Fibroblast of skin of left quadriceps (primary cell): ENCODE measurements at regions not wholly inside any gene's neighbourhood (a gene's known extent, or its start where the extent isn't known, plus 50 kb on each side); places are given as distances from the start of the nearest gene placed in this dataset.
"Not testable (repeated sequence)": the region's sequence is repeated elsewhere in the genome, so short reads cannot be mapped to it uniquely, and the experiment has no call there.

Source experiments
- DNase-seq, 2 experiments: peaks; one replicate each; pipeline ENCODE4 v3.0.0-alpha.2; 2013; ENCODE audit warnings: low read depth in 2 of 2

DNA sequence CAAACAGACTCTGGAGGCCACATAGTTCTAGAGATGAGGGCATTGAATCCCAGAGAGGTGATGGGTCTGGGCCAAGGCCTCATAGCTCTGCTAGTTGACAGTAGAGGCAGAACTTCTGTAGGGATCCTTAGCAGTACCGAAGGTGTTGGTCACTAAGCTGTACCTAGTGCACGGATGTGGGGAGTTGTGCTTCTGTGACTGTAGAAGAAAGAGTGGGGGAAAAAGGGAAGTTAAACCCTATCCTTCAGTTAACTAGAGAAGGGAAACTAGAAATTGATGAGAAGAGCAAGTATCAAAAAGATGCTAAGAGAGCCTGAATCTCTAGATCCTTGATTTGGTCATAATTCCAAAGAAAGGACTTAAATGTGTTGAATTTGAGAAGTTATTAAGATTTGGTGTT is 186.7 kb downstream of the NFKBIZ start:
- no peak for DNase-seq

DNA sequence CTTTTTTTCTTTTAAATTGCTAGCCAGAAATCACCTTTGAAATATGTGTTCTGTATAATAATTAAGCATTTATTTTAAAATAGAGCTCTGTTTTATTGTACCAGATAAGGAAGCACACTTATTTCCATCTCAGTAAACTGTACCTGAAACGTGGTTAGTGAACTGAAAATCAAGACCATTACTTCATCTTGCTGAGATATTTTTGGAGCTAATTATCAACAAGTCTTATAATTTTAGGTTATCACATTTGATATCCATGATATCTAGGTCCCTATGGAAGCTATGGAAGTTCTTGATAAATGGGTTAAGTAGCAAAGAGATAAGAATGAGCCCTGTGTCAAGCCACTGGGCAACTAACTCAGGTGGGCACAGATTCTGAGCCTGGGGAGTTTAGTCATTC is 187.2 kb downstream of the NFKBIZ start:
- DNase-seq: no peak

DNA sequence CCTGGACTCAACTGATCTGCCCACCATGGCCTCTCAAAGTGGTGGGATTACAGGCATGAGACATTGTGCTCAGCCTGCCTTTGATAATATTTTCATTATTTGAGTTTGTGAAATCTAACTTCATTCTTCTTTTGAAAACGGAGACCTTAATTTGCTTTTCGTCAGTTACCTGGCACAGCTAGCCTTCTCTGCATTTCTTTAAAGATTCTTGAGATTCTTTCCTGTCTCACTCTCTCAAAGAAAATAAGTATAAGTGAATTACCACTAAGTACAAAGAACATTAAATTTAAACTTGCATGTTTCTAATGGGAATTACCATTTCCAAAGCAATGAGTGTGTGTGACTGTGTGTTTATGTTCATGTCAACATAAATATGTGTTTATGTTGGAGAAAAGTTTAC is 187.9 kb downstream of the NFKBIZ start:
- peak in 1 of 2 experiments; percentile 23 for DNase-seq

DNA sequence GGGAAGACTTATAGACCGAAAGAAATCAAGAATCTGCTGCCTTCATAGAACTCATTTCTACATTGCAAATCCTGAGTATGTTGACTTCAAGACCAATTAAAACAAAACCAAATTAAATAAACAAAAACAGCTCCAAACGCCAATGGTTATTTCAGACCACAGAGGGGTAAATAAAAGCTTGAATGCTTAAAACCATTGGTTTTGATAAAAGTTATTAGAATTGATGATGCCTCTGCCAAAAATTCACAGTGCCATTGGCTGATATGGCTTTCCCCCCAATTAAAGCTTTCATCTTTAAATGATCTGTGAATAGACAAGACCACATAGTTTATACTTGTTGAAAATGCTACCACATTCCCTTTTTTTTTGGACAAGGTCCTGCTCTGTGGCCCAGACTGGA is 188.5 kb downstream of the NFKBIZ start:
- DNase-seq: no peak

DNA sequence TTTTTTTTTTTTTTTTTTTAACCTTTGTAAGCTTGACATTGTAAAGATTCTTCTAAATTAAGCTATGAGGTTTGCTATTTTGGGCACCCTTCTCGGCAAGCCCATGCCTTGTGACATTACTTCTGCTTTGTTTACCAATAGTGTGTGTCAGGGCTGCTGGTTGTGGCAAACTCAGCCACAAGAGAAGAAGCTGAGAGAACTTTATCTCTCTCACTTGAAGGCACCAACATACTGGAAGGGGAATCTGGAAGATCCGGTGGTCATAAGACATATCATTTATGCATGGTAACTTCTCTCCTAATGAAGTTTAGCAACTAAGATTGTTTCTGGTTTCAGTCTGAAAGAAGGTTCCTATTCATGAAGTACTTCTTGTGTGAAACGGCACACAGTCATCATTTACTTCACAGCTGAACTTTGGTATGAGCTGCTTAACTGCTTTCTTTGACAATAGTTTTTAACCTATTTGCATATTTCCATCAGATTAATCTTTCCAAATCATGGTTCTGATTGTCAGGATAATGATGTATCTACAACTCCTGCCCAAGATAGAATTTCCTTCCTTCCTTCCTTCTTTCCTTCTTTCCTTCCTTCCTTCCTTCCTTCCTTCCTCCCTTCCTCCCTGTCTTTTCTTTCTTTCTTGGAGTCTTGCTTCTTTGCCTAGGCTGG is 189.3 kb downstream of the NFKBIZ start:
- no peak for DNase-seq

DNA sequence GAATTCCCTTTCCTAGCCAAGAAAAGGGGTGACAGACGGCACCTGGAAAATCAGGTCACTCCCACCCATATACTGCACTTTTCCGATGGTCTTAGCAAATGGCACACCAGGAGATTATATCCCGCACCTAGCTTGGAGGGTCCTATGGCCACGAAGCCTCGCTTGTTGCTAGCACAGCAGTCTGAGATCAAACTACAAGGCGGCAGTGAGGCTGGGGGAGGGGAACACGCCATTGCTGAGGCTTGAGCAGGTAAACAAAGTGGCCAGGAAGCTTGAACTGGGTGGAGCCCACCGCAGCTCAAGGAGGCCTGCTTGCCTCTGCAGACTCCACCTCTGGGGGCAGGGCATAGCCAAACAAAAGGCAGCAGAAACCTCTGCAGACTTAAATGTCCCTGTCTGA is 190.8 kb downstream of the NFKBIZ start:
- DNase-seq: not testable (repeated sequence)

DNA sequence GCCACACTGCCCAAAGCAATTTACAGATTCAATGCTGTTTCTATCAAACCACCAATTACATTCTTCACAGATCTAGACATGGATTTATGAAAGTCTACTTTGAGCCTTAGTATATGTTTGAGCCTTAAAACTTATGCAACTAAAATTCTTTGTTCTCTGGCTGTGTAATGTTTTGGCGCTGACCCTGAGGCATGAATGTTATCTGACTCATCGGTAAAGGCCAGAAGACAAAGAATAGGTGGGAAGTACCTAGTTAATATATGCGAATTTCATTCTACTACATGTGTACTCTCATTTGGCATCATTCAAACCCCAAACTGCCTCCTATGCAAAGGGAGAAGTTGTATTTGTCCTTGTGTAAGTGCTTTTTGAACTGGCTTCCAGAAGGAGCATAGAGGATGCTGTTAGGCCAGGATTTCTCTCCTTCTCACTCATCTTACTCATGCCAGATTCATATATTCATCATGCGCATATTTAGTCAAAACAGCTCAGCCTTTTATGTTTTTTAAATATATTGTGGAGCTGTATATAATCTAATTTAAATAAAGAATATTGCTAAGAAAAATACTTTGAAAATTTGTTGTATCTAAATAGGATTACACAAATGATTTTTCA is 204.2 kb downstream of the NFKBIZ start:
- no peak for DNase-seq

DNA sequence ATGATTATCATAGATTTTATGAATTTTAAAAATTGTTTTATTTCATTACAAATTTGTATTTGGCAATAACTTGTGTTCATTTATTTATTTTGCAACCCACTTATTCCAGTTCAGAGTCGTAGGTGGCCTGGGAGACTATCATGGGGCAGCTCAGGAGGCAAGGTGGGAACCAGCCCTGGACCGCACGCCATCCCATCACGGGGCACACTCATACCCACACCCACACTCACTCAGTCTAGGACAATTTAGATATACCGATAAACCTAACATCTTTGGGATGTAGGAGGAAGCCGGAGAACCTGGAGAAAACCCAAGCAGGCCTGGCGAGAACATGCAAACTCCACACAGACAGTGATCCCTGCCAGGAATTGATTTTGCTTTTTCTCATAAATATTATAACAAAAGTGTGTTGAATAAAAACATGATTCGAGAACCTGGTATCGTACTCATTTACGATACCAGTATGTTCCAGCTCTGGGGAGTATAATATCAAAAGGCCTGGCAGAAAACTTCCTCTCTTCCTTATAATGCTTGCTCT is 205.3 kb downstream of the NFKBIZ start:
- DNase-seq: no peak

DNA sequence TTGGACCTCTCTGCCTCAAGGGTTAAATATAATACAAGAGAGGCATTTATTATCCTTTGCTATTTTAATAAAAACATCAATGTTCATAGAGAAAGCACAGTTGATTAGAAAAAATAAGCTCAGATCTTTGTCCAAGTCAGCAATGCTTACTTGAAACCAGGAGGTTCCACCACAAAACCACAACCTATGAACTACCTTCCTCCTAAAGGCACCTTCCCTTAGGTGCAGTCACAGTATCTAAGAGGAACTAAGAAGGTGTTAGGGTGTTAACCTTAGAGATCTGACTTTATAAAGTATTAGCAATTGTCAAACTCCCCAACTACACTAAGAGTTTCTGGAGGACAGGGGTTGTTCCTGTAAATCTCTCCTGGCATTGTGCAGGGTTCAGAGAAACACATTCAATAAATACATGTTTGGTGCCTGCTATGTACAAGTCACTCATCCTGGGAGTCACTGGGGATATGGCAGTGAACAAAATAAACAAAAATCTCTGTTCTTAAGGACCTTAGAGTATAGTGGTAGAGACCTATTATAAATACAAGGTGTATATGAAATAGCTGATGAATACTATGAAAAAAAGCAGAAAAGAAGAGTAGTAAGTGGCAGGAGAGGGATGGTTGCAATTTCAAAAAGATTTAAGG is 208.6 kb downstream of the NFKBIZ start:
- no peak for DNase-seq

DNA sequence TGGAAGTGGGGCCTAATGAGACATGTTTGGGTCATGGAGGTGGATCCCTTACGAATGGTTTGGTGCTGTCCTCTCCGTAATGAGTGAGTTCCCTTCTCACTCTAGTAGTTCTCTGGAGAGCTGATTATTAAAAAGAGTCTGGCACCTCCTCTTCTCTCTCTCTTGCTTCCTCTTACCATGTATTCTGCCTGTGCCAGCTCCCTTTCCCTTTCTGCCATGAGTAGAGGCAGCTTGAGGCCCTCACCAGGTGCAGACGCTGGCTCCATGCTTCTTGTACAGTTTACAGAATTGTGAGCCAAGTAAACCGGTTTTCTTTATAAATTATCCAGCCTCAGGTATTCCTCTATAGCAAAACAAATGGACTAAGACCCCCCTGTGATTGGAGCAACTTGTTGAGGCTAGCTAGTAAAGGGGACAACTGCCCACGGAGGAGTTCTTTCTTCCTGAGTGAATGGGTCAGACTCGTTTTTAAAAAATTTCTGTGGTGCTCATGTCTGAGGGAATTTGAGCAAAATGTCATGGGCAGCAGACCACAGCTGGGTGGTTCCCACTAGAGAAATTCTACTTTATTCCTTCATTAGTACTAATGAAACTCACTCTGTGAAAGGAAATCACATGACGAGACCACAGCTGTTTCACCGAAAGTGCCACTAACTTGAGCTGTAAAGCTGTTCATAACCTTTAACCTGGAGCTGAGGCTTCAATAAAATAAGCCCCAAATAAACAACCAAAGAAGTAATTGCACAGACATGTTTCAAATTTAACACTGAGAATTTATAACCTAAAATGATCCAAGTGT is 210.0 kb downstream of the NFKBIZ start:
- no peak for DNase-seq

DNA sequence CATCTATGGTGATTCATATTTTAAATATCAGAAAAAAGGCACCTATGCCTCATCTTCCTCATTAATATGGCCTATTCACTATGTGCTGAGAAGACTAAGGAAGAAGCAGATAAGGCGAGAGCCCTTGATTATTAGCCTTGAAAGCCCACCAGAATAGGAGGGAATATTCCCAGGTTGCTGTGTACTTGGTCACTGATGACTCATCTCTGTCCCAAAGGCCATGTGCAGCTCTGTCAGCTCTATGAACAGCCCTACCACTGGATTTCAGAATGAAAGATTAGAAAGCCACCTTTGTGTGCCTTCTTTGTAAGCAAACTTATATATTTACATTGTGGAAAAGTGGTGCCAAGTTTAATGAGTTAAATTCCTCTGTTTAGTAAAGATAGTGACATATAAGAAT is 211.5 kb downstream of the NFKBIZ start:
- DNase-seq: no peak

DNA sequence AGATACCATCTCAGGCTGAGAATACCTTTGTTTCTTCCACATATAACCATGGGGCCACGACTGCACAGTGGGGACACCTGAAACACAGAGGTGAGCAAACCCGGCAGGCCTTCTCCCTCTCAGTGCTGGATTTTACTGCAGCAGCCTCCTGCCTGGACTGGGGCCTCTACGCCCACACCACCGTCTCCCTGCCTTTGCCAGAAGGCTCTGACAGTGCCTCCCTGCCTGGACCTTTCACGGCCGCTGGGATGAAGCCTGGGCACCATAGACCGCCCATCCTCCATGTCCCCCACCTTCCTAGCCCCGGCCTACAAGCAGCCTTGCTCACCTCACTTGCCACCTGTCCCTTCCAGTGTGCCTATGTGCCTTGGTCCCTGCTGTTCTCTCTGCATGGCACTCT is 214.3 kb downstream of the NFKBIZ start:
- DNase-seq: no peak

DNA sequence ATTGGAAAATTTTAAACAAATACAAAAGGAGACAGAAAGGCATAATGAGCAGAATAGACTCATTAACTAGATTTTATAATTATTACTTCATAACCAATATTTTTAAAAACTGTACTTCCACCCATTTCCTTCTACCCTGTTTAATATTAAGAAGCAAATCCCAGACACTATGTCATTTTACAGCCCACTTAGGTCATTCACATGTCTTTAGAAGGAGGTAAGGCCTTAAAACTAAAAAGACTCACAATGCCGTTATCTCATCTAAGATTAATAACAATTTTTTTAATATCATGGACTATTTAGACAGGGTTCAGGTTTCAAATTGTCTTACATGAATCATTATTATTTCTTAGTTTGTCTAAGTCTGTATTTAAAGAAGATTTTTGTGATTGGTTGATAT is 217.2 kb downstream of the NFKBIZ start:
- no peak for DNase-seq

DNA sequence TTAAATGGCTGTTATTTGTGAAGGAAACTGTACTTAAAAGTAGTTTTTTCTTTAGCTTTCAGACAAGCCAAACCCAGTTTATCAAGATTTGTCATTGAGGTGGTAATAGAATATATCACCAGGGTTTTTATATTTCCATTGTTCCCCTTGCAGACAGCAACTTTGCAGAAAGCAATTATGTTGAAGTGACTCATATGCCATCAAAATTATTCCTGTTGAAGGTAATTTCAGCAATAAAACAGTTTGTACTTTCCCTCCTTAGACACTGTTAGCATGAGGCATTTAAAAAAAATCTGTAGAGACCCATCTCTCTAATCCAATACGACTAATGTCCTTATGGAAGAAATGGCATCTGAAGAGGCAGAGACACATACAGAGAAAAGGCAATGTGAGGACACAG is 219.0 kb downstream of the NFKBIZ start:
- no peak for DNase-seq

DNA sequence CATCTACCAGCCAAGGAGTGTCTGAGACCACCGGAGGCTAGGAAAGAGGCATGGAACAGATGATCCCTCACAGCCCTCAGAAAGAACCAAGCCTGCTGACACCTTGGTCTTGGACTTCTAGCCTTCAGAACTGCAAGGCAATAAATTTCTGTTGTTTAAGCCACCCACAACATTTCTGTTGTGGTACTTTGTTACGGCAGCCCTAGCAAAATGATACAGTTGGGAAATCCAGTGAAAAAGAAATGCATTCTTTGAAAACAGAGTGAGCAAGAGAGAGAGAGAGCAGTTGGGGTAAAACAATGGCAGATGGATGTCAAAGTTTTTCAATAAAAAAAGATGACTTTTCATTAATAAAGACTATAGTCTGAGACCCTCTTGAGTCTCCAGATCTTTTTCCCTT is 219.4 kb downstream of the NFKBIZ start:
- DNase-seq: no peak

DNA sequence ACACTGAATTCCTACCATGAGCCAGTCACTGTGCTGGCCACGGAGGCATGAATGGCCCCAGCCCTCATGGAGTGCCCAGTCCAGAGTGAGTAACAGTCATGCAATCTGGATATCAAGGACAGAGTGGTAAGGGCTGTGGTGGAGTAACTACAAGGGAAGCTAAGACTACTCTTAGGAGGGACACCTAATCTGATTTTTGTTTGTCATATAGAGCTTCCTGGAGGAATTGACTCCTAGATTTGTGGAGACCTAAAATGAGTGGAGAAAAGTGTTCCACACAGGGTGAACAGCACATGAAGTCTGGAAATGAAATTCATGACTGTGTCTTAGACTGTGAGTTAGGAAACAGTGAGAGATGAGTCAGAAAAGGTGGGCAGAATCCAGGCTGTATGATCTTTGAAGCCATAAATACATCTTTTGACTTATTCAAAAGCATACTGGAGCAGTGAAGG is 219.9 kb downstream of the NFKBIZ start:
- peak in 1 of 2 experiments; percentile 61 for DNase-seq

DNA sequence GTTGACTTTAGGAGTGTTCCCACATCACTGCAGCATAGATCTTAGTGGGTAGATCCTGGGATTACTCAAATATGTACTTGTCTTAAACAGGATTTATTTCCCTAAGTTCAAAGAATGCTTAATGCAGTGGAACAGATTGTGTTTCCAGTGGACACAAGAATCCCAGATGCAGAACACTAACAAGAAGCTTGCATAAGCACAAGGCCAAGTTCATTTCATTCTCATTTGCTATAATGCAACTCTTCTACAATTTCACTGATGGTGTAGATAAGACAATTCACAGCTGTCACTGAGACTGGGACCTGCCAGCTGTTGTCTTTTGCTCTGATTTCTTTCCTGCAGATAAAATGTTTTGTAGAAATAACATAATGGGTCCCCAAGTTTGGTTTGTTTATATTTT is 225.6 kb downstream of the NFKBIZ start:
- no peak for DNase-seq

DNA sequence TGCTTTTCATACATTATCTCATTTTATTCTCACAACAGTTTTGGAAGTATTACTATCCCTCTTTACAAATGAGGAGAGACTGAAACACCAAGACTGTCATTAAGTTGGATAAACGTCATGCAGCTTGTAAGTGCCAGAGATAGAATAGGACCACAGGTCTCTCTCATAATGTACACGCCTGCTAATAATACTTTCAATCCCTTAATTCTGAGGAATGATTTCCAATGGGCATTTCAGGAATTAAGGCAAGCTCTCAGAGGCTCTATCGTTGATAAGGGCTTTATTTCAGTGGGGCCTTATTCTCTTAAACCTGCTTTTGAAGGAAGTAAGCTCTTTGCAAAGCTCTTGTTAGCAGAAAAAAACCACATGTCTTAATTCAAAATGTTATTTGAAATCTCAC is 229.1 kb downstream of the NFKBIZ start:
- no peak for DNase-seq

DNA sequence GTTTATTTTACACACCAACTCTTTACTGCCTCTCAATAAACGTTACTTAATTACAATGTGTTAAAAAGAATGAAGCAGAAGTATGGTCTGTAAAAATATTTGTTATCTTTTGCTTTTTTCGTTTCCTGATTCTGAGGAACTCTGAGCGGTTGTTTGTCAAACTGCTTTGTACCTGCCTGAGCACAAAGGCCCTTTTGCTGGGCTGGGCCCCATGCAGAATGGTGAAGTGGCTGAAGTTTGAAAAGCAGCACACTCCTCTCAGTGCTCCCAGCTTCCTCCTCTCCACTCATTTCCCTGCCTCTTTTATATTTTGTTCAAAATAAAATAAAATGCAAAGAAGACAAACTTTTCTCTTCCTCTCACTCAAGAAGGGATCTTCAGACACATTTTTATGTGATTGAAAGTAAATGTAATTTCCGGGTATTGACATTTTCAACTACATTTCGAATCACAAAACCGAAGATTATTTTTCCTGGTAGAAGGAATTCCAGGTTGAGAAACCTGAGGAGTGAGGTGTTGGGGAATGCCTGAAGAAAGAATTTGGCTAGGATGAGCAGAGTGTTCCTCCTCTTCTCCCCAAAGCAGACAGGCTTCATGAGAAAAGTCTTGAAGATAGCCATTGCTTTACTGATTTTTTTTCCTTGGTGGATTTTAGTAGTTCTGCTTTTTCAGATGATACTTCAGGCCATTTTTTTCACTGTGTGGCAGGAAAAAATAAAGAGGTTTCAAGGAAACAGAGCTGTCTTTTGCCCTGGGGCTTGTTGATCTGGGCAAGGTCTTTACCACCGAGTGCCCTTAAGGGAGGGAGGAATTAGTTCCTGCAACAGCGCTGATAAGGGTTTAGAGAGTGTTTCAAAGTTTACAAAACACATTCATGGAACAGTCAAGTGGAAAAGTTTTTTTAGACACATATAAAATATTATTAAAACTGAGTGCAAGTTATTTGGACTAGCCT is 229.8 kb downstream of the NFKBIZ start:
- DNase-seq: no peak

DNA sequence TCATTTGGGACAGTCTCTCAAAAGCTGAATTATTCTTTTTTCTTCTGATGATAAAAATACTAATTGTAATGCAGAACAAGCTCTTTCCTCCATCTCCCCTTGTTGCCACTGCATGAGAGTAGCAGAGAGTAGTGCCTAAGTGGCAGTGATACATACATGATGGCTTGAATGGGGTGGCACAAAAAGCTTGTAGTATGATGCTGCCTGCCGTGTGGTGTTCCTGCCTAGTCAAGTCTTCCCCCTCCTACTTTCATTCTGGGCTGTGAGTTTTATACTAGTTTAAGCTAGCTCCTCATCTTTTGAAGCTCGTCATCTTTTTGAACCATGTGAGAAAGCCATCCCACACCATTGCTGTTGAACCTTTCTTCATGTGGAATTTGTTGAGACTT is 230.5 kb downstream of the NFKBIZ start:
- no peak for DNase-seq
